ENCODE measurements at regions not wholly inside any gene's neighbourhood (a gene's known extent, or its start where the extent isn't known, plus 50 kb on each side); places are given as distances from the start of the nearest gene placed in this dataset.

DNA sequence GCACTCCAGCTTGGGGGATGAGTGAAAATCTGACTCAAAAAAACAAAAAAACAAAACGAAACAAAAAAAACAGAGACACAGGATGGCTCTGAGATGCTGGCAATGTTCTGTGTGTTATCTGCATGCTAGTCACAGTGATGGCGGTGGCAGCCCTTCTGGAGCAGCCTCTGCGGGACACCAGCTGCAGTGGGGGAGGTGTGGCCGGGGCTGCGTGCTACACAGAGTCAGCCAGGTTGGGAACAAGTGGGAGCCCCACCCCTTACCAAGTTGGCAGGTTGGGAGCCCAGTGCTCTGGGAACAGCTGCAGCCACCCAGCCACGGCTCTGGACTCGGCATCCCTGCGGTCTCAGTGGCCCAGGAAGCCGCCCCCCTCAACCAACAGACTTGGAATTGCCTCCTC lies 206.5 kb upstream of the ZFP42 start:
- TF ChIP-seq EZH2phosphoT487 (IDR thresholded peaks at IDR 0.05; ENCODE audit: low read depth, severe bottlenecking, unreplicated experiment): no peak
- TF ChIP-seq, protein P1, sequence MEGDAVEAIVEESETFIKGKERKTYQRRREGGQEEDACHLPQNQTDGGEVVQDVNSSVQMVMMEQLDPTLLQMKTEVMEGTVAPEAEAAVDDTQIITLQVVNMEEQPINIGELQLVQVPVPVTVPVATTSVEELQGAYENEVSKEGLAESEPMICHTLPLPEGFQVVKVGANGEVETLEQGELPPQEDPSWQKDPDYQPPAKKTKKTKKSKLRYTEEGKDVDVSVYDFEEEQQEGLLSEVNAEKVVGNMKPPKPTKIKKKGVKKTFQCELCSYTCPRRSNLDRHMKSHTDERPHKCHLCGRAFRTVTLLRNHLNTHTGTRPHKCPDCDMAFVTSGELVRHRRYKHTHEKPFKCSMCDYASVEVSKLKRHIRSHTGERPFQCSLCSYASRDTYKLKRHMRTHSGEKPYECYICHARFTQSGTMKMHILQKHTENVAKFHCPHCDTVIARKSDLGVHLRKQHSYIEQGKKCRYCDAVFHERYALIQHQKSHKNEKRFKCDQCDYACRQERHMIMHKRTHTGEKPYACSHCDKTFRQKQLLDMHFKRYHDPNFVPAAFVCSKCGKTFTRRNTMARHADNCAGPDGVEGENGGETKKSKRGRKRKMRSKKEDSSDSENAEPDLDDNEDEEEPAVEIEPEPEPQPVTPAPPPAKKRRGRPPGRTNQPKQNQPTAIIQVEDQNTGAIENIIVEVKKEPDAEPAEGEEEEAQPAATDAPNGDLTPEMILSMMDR (IDR thresholded peaks at IDR 0.05; ENCODE audit: poor library complexity): no peak

Measured in hepatocyte (in vitro differentiated cells).